Esophagus squamous epithelium (tissue), 5 donors: ENCODE measurements at regions not wholly inside any gene's neighbourhood (a gene's known extent, or its start where the extent isn't known, plus 50 kb on each side); places are given as distances from the start of the nearest gene placed in this dataset.
A peak's percentile ranks its signal among the peaks of the same experiment; 100 is the strongest.
"Not testable (repeated sequence)": the region's sequence is repeated elsewhere in the genome, so short reads cannot be mapped to it uniquely, and the experiment has no call there.

Source experiments
- DNase-seq: peaks from one replicate; lab custom pipeline; 2025; lab: John Stamatoyannopoulos, UW
- H3K27ac ChIP-seq, 4 donors: fragments of 200-600 bp; sonication (generic); one replicate each; pipeline ENCODE4 v1.5.1; 2016 to 2019; ENCODE audit warnings: mild to moderate bottlenecking in 1 of 4
- H3K27me3 ChIP-seq, 4 donors: fragments of 200-600 bp; sonication (generic); 1 replicate in 3 of 4; 2 replicates in 1 of 4; pipeline versions ENCODE4 v1.5.1 to v1.6.0; 2017 to 2021; ENCODE audit warnings: antibody characterized with exemption in 1 of 4
- H3K36me3 ChIP-seq, 3 donors: fragments of 200-600 bp; sonication (generic); one replicate each; pipeline ENCODE4 v1.5.1; 2016 to 2019
- H3K4me1 ChIP-seq, 3 donors: fragments of 200-600 bp; sonication (generic); one replicate each; pipeline ENCODE4 v1.5.1; 2017 to 2019
- H3K4me3 ChIP-seq, 4 donors: fragments of 200-600 bp; sonication (generic); 1 replicate in 3 of 4; 2 replicates in 1 of 4; pipeline ENCODE4 v1.5.1; 2016 to 2019; ENCODE audit warnings: mild to moderate bottlenecking in 2 of 4, moderate library complexity in 1 of 4
- H3K9me3 ChIP-seq, 3 donors: fragments of 200-600 bp; sonication (generic); one replicate each; pipeline ENCODE4 v1.5.1; 2016 to 2019
- CTCF ChIP-seq, 6 experiments: fragments of 450-650 bp in 4 of 6; fragments of 200-600 bp in 2 of 6; sonication (generic) in 2 of 6; IDR thresholded peaks; one replicate each; pipeline ENCODE4 v1.5.1; 2016 to 2019; ENCODE audit warnings: antibody characterized with exemption in 6 of 6, mild to moderate bottlenecking in 4 of 6, moderate library complexity in 4 of 6
- POLR2A ChIP-seq, 4 donors: fragments of 450-650 bp; IDR thresholded peaks; one replicate each; pipeline ENCODE4 v1.6.1; 2017; ENCODE audit warnings: antibody characterized with exemption in 4 of 4, mild to moderate bottlenecking in 4 of 4, moderate library complexity in 3 of 4
- WGBS, 2 donors: methylation state at CpG; one replicate each; pipeline ENCODE4 v1.1.5; 2018; 5-methylcytosine and 5-hydroxymethylcytosine counted together
- intact Hi-C: fragments of 100-400 bp; cut with DNase I; formaldehyde crosslinking; loops from one replicate; pipeline ENCODE4 v1.15.0; 2022
- donor health status: DM: yes; HTN: yes; CAD: no.

DNA sequence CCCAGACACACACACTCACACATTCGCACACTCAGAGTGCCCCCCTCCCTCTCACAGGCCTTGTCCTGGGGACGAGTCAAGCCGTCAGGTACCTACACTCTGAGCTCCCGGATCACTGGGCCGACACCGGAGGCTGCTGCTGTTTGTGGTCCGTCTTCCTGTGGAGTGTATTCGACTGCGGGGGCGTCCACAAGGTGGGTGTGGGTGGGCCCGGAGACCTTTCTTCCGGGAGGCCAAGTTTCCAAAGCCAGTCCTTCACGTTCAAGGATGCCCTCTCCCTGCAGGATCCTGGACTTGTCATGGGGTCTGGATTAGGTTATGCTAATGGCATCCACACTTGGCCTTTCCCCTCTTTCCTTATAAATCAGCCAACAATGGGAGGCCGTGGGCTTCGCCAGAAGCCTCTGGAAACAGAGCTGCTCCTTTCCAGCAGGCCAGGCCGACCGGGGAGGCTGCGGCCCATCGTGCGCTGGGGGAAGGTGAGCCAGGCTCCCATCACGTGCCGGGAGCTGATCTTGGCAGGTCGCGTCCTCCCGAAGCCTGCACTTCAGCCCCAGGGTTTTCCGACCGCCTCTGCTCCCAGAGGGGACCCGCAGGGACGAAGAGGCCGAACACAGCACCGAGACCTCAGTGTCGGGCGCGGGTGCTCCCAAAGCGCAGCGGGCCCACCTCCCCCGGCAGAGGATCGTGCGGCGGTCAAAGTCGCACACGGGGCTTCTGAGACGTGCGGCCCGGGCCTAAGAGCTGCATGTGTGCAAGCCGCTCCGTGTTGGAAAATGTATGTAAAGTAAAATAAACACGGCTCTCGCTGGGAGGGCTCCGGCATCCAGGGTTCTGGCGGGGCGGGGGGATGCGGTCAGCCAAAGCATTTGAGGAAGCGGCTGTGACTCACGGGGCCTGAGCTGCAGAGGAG, 196.5 kb upstream of the ZNF469 start:
- H3K36me3 ChIP-seq, DNase-seq, intact Hi-C loops, H3K9me3 ChIP-seq, H3K4me1 ChIP-seq: not testable (repeated sequence)
- 74 to 81% methylated on average over 10 to 12 of the region's 55 CpGs for WGBS, 2 donors
- H3K27me3 ChIP-seq = peaks cover 0 to 25% (median 0%) of the 10 kb centered on the region in 4 donors
- peak overlapping the region in 2 of 4 donors; percentile 21 to 39 for H3K27ac ChIP-seq
- H3K4me3 ChIP-seq = peak overlapping the region in 1 of 4 donors; percentile 16

GRCh38 chr16:88186889-88187870, 195.6 kb upstream of the ZNF469 start:
- H3K27me3 ChIP-seq = peaks cover 0 to 28% (median 0%) of the 10 kb centered on the region in 4 donors
- H3K36me3 ChIP-seq, intact Hi-C loops, H3K4me1 ChIP-seq, H3K4me3 ChIP-seq, DNase-seq, H3K27ac ChIP-seq, H3K9me3 ChIP-seq: not testable (repeated sequence)
- 75 to 76% methylated on average over 7 to 13 of the region's 27 CpGs for WGBS, 2 donors

DNA sequence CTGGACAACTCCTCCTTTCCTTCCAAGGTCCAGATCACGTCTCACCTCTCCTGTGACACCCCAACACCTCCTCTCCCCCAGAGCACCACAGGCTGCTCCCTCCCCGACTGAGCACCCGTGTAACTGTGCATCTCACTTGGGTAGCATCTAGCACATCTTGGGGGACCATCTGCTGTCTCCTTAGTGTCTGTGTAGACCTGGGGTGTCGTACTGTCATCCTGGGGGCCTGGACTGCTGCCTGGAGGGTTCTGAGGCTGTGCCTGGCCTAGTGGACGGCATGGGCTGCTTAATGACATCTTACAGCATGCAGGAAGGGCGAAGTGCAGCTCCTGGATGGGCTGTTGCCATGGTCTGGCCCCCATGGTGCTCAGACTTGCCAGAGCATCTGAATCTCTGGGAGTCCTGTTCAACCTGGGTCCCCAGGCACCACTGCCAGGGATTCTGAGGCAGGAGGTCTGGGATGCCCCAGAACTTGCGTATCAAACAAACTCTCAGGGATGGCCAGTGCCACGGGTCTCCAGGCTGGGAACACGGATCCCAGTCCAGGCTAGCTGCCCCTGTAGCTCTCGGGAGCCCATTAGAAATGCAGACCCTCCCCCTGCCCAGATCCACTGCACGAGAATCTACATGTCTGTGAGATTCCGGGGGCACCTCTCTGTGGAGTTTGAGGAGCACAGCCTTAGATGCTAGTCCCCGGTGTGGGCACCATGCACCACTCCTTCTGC, 194.4 kb upstream of the ZNF469 start:
- H3K9me3 ChIP-seq, DNase-seq, H3K36me3 ChIP-seq, intact Hi-C loops, H3K27ac ChIP-seq, H3K4me1 ChIP-seq, H3K4me3 ChIP-seq: not testable (repeated sequence)
- peaks cover 0 to 24% (median 0%) of the 10 kb centered on the region in 4 donors for H3K27me3 ChIP-seq
- no CpG with 5 or more reads among the region's 13 CpGs for WGBS, 2 donors

DNA sequence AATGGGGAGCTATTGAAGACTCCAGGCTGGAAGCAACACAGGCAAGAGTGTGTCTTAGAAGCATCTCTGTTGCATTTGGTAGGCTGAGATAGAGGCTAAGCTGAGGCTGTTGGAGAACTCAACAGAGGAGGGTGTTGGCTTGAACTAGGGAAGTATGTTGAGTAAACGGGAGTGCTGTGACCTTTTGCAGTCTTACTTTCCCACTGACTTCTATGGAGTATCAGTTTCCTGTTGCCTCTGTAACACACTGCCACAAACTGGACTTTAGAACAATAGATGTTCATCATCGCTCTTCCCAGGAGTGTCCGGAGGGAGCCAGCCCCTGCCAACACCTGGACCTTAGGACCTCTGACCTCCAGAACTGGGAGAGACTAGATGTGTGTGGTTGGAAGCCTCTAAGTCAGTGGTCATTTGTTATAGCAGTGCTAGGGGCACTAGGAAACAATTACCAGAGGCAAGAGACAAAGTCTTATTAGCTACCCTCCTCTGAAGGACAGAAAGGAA, 192.1 kb upstream of the ZNF469 start:
- intact Hi-C loops, H3K27ac ChIP-seq, H3K4me3 ChIP-seq, H3K9me3 ChIP-seq, H3K36me3 ChIP-seq, DNase-seq: not testable (repeated sequence)
- Histone ChIP-seq H3K4me1 (peaks cover 3 to 21% (median 7%) of the 10 kb centered on the region in 3 donors), H3K27me3 (peaks cover 0 to 25% (median 0%) of the 10 kb centered on the region in 4 donors)
- WGBS, 2 donors = 50 to 69% methylated on average over 1 to 2 of the region's 3 CpGs

GRCh38 chr16:88191168-88191567, 191.6 kb upstream of the ZNF469 start:
- Histone ChIP-seq H3K27me3 (peaks cover 0 to 21% (median 0%) of the 10 kb centered on the region in 4 donors), H3K4me1 (peaks cover 3 to 21% (median 7%) of the 10 kb centered on the region in 3 donors)
- H3K27ac ChIP-seq, DNase-seq, H3K36me3 ChIP-seq, intact Hi-C loops, H3K4me3 ChIP-seq, H3K9me3 ChIP-seq: not testable (repeated sequence)
- WGBS, 2 donors = 92 to 93% methylated on average over 5 to 9 of the region's 9 CpGs

- no peak overlapping the region for H3K27ac ChIP-seq
- DNase-seq = no peak
- no peaks in the 10 kb centered on the region for H3K36me3 ChIP-seq
- TF ChIP-seq CTCF (IDR thresholded peaks at IDR 0.05) (no peak), POLR2A (IDR thresholded peaks at IDR 0.05) (no peak)
- peaks cover 0 to 6% (median 0%) of the 10 kb centered on the region in 3 donors for H3K9me3 ChIP-seq
- intact Hi-C loops = no loop called here
- no peak overlapping the region for H3K4me3 ChIP-seq
- 77 to 81% methylated on average over 1 of the region's 1 CpG for WGBS, 2 donors
- peaks cover 3 to 21% (median 7%) of the 10 kb centered on the region in 3 donors for H3K4me1 ChIP-seq
- H3K27me3 ChIP-seq = peaks cover 0 to 31% (median 0%) of the 10 kb centered on the region in 4 donors
Observed at GRCh38 chr16:88192601-88193000, 190.2 kb upstream of the ZNF469 start.
